ENCODE measurements at regions not wholly inside any gene's neighbourhood (a gene's known extent, or its start where the extent isn't known, plus 50 kb on each side); places are given as distances from the start of the nearest gene placed in this dataset.

DNA sequence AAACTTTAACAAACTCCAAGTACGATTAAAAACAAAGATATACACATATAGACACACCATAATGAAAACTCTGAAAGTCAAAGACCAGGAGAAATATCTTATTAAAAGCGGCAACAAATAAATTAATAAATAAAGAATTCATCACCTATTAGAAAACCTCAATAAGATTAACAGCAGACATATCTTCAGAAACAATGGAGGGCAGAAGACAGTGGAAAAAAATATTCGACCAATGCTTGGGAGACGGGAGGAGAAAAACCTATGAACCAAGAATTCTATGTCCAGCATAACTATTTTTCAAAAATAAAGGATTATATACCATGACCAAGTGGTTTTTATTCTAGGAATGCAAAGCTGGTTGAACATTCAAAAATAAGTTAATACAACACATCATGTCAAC is 578.6 kb upstream of the CCNG1 start:
- Histone ChIP-seq H3K56ac (ENCODE audit: insufficient read length, low read depth, low read length) (no peak overlapping the region), H3K23me2 (ENCODE audit: insufficient read length, low read depth, low read length, poor library complexity, severe bottlenecking) (no peaks in the 10 kb centered on the region), H3K18ac (ENCODE audit: insufficient read length, low read depth, low read length) (no peak overlapping the region), H3K4me1 (ENCODE audit: insufficient read depth, low read length) (no peaks in the 10 kb centered on the region), H2BK120ac (ENCODE audit: low read depth, low read length, poor library complexity, severe bottlenecking) (no peak overlapping the region), H2BK5ac (ENCODE audit: insufficient read length, low read length) (no peak overlapping the region), H3K4me2 (ENCODE audit: insufficient read depth, insufficient read length, low read length) (no peak overlapping the region), H3K79me1 (ENCODE audit: insufficient read depth, low read depth, low read length, poor library complexity, severe bottlenecking) (no peaks in the 10 kb centered on the region), H3K27ac (ENCODE audit: insufficient read length, low read depth, low read length) (no peak overlapping the region), H2BK20ac (ENCODE audit: low read depth, low read length, poor library complexity, severe bottlenecking) (no peak overlapping the region), H3T11ph (ENCODE audit: low read length) (no peak overlapping the region), H3K23ac (ENCODE audit: insufficient read length, low read depth, low read length) (no peak overlapping the region), H2BK15ac (ENCODE audit: low read depth, low read length) (no peak overlapping the region), H4K20me1 (ENCODE audit: control insufficient read depth, insufficient read depth, insufficient read length) (no peaks in the 10 kb centered on the region), H3K4ac (ENCODE audit: low read depth, low read length) (no peak overlapping the region), H2AFZ (ENCODE audit: low read length) (no peak overlapping the region), H3K27me3 (ENCODE audit: insufficient read depth, low read length) (no peaks in the 10 kb centered on the region), H2BK12ac (ENCODE audit: insufficient read length, low read depth, low read length) (no peak overlapping the region), H4K91ac (ENCODE audit: insufficient read length, low read depth, low read length) (no peak overlapping the region), H3K9ac (ENCODE audit: extremely low read depth, insufficient read length, low read length) (no peak overlapping the region), H3K14ac (ENCODE audit: insufficient read depth, low read length) (no peak overlapping the region), H3K79me2 (ENCODE audit: insufficient read depth, low read length) (no peaks in the 10 kb centered on the region), H3K9me3 (ENCODE audit: control insufficient read depth, low read depth, low read length) (no peaks in the 10 kb centered on the region), H2AK5ac (ENCODE audit: insufficient read length, low read length) (no peak overlapping the region), H4K5ac (ENCODE audit: insufficient read length, low read depth, low read length) (no peak overlapping the region), H4K8ac (replicated peaks; ENCODE audit: insufficient read length, low read depth, low read length) (no peak overlapping the region)
- TF ChIP-seq, protein P1, sequence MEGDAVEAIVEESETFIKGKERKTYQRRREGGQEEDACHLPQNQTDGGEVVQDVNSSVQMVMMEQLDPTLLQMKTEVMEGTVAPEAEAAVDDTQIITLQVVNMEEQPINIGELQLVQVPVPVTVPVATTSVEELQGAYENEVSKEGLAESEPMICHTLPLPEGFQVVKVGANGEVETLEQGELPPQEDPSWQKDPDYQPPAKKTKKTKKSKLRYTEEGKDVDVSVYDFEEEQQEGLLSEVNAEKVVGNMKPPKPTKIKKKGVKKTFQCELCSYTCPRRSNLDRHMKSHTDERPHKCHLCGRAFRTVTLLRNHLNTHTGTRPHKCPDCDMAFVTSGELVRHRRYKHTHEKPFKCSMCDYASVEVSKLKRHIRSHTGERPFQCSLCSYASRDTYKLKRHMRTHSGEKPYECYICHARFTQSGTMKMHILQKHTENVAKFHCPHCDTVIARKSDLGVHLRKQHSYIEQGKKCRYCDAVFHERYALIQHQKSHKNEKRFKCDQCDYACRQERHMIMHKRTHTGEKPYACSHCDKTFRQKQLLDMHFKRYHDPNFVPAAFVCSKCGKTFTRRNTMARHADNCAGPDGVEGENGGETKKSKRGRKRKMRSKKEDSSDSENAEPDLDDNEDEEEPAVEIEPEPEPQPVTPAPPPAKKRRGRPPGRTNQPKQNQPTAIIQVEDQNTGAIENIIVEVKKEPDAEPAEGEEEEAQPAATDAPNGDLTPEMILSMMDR (conservative IDR thresholded peaks at IDR 0.05) = no peak
- WGBS (ENCODE audit: extremely low coverage, insufficient read length, low lambda C conversion rate) = 100% methylated on average over 1 of the region's 4 CpGs
- Mint-ChIP-seq H3K27me3 (ENCODE audit: low read depth) (no peaks in the 10 kb centered on the region), H3K27ac (no peak overlapping the region), H3K9me3 (peaks cover 21 to 26% of the 10 kb centered on the region in 2 experiments), H3K36me3 (ENCODE audit: insufficient read depth in 1 of 3, low read depth in 3 of 3) (peaks cover 6 to 13% (median 7%) of the 10 kb centered on the region in 3 experiments), H3K4me1 (no peaks in the 10 kb centered on the region), H3K4me3 (no peak overlapping the region)
- DNase-seq = no peak
